ENCODE measurements at regions not wholly inside any gene's neighbourhood (a gene's known extent, or its start where the extent isn't known, plus 50 kb on each side); places are given as distances from the start of the nearest gene placed in this dataset.

DNA sequence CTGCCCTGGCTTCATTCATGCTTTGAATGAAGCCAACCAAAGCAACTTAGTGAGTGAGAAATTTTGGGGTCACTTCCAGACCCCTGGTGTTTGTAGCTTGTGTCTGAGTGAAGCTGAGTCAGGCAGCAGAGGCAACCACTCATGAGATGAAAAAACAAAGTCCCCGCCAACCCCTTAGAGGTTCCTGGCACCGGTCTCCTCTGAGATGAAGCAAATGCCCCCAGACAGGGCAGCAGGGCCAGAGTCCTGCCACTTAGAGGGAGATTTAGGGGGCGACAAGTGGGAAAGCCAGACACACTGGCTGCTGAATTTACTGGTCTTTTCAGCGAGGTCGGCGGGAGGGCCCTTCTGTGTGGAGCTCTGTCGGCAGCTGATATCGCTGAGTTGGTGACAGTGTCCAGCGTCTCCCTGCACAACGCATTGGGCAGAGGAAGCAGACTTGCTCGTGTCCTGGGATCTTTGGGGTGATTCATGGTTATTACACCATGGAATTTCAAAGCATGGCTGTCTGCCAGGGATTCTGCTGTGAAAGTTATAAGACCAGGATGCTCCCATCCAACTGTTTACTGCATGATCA is 482.6 kb downstream of the MIAT start:
- H3K27ac ChIP-seq (ENCODE audit: control insufficient read depth, insufficient read depth, low read length) = no peak overlapping the region
- no peak overlapping the region for H3K4me3 ChIP-seq (ENCODE audit: control insufficient read depth in 2 of 3, extremely low read depth in 1 of 3, insufficient read depth in 2 of 3, low read depth in 1 of 3, low read length in 3 of 3)
- H3K79me2 ChIP-seq (ENCODE audit: control insufficient read depth, insufficient read depth, low read length) = no peaks in the 10 kb centered on the region
- DNase-seq (ENCODE audit: low read depth, low spot score) (no peak), FAIRE-seq (no peak)
- TF ChIP-seq, protein P1, sequence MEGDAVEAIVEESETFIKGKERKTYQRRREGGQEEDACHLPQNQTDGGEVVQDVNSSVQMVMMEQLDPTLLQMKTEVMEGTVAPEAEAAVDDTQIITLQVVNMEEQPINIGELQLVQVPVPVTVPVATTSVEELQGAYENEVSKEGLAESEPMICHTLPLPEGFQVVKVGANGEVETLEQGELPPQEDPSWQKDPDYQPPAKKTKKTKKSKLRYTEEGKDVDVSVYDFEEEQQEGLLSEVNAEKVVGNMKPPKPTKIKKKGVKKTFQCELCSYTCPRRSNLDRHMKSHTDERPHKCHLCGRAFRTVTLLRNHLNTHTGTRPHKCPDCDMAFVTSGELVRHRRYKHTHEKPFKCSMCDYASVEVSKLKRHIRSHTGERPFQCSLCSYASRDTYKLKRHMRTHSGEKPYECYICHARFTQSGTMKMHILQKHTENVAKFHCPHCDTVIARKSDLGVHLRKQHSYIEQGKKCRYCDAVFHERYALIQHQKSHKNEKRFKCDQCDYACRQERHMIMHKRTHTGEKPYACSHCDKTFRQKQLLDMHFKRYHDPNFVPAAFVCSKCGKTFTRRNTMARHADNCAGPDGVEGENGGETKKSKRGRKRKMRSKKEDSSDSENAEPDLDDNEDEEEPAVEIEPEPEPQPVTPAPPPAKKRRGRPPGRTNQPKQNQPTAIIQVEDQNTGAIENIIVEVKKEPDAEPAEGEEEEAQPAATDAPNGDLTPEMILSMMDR (optimal IDR thresholded peaks at IDR 0.05 in 1 of 3, IDR thresholded peaks at IDR 0.05 in 1 of 3, conservative IDR thresholded peaks at IDR 0.05 in 1 of 3; ENCODE audit: extremely low read depth in 1 of 3, insufficient read depth in 2 of 3, low read length in 3 of 3) = no peak
- TF ChIP-seq EZH2 (IDR thresholded peaks at IDR 0.05; ENCODE audit: low read length) = no peak
- peaks cover 11% of the 10 kb centered on the region for H3K4me1 ChIP-seq (ENCODE audit: control insufficient read depth, extremely low read depth, insufficient read depth, low read length)
- no peak overlapping the region for H3K4me2 ChIP-seq (ENCODE audit: control insufficient read depth, extremely low read depth, insufficient read depth, low read depth, low read length)
- H3K9me3 ChIP-seq (ENCODE audit: control insufficient read depth, low read depth, low read length) = peaks cover 6% of the 10 kb centered on the region
- no peak overlapping the region for H3K9ac ChIP-seq (ENCODE audit: control insufficient read depth, extremely low read depth, insufficient read depth, low read length)
- no peak overlapping the region for H2AFZ ChIP-seq (ENCODE audit: control insufficient read depth, low read length)
- H3K27me3 ChIP-seq (ENCODE audit: control insufficient read depth, extremely low read depth, insufficient read depth, low read length) = peaks cover 3% of the 10 kb centered on the region
- dilution Hi-C loops (cut with MboI; ENCODE audit: extremely low pct_ligation_motif_present, low sequenced_read_pairs) = no loop called here
- H4K20me1 ChIP-seq (ENCODE audit: control insufficient read depth, extremely low read depth, insufficient read depth, low read length) = no peaks in the 10 kb centered on the region
- no peaks in the 10 kb centered on the region for H3K36me3 ChIP-seq (ENCODE audit: control insufficient read depth in 2 of 2, extremely low read depth in 1 of 2, insufficient read depth in 2 of 2, low read length in 2 of 2)
- H3K9me1 ChIP-seq (ENCODE audit: control insufficient read depth, extremely low read depth, insufficient read depth, low read length) = peaks cover 2% of the 10 kb centered on the region

DNA sequence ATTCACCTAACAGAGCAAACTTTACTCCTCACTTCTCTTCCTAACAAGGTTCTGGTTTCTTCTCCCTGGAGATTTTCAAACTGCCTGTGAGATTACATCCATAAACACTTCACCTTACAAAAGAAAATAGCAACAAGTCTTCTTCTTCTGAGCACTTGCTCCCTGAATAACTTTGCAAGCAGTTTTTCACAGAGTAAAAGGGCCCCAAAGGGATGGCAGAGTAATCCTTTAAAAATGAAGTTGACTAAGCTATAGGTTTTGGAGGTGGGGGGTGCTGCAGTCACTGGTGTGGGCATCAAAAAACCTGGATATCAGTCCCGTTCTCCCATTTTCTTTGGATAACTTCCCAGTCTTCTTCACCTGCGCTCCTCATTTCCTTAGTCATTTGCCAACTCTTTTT is 484.9 kb downstream of the MIAT start:
- Histone ChIP-seq H3K27me3 (ENCODE audit: control insufficient read depth, extremely low read depth, insufficient read depth, low read length) (peaks cover 3% of the 10 kb centered on the region), H3K4me1 (ENCODE audit: control insufficient read depth, extremely low read depth, insufficient read depth, low read length) (no peaks in the 10 kb centered on the region), H3K27ac (ENCODE audit: control insufficient read depth, insufficient read depth, low read length) (no peak overlapping the region), H3K9ac (ENCODE audit: control insufficient read depth, extremely low read depth, insufficient read depth, low read length) (no peak overlapping the region), H3K79me2 (ENCODE audit: control insufficient read depth, insufficient read depth, low read length) (no peaks in the 10 kb centered on the region), H3K36me3 (ENCODE audit: control insufficient read depth in 2 of 2, extremely low read depth in 1 of 2, insufficient read depth in 2 of 2, low read length in 2 of 2) (no peaks in the 10 kb centered on the region), H3K9me1 (ENCODE audit: control insufficient read depth, extremely low read depth, insufficient read depth, low read length) (peaks cover 2% of the 10 kb centered on the region), H2AFZ (ENCODE audit: control insufficient read depth, low read length) (no peak overlapping the region), H3K9me3 (ENCODE audit: control insufficient read depth, low read depth, low read length) (no peaks in the 10 kb centered on the region), H4K20me1 (ENCODE audit: control insufficient read depth, extremely low read depth, insufficient read depth, low read length) (no peaks in the 10 kb centered on the region), H3K4me3 (ENCODE audit: control insufficient read depth in 2 of 3, extremely low read depth in 1 of 3, insufficient read depth in 2 of 3, low read depth in 1 of 3, low read length in 3 of 3) (no peak overlapping the region), H3K4me2 (ENCODE audit: control insufficient read depth, extremely low read depth, insufficient read depth, low read depth, low read length) (no peak overlapping the region)
- TF ChIP-seq EZH2 (IDR thresholded peaks at IDR 0.05; ENCODE audit: low read length) = no peak
- TF ChIP-seq, protein P1 (optimal IDR thresholded peaks at IDR 0.05 in 1 of 3, IDR thresholded peaks at IDR 0.05 in 1 of 3, conservative IDR thresholded peaks at IDR 0.05 in 1 of 3; ENCODE audit: extremely low read depth in 1 of 3, insufficient read depth in 2 of 3, low read length in 3 of 3) = no peak
- FAIRE-seq (no peak), DNase-seq (ENCODE audit: low read depth, low spot score) (no peak)
- dilution Hi-C loops (cut with MboI; ENCODE audit: extremely low pct_ligation_motif_present, low sequenced_read_pairs) = no loop called here

Measured in keratinocyte (primary cell).